RWPE2 (cell line): ENCODE measurements at regions not wholly inside any gene's neighbourhood (a gene's known extent, or its start where the extent isn't known, plus 50 kb on each side); places are given as distances from the start of the nearest gene placed in this dataset.
"Not testable (repeated sequence)": the region's sequence is repeated elsewhere in the genome, so short reads cannot be mapped to it uniquely, and the experiment has no call there.

Experiments
- ATAC-seq: fragments of 200-7000 bp; cut with Tn5 transposase; 3 replicates; pipeline ENCODE4 v1.9.1; 2021; ENCODE audit warnings: low read depth
- DNase-seq: peaks from one replicate; pipeline ENCODE4 v3.0.0-alpha.2; 2020; ENCODE audit warnings: low spot score
- H3K27ac ChIP-seq: fragments of 450-650 bp; 2 replicates; pipeline ENCODE4 v1.5.1; 2017; ENCODE audit warnings: mild to moderate bottlenecking; ENCODE audit not compliant: poor library complexity, severe bottlenecking
- H3K27me3 ChIP-seq: fragments of 250-450 bp; sonication (Bioruptor Pico); 2 replicates; pipeline ENCODE4 v1.5.1; 2021; ENCODE audit warnings: mild to moderate bottlenecking, moderate library complexity; ENCODE audit not compliant: insufficient read depth, poor library complexity, severe bottlenecking
- H3K36me3 ChIP-seq: fragments of 250-450 bp; sonication (Bioruptor Pico); 2 replicates; pipeline ENCODE4 v1.5.1; 2020; ENCODE audit warnings: low read depth, mild to moderate bottlenecking, moderate library complexity
- H3K4me1 ChIP-seq: fragments of 250-450 bp; sonication (Bioruptor Pico); 2 replicates; pipeline ENCODE4 v1.5.1; 2021; ENCODE audit warnings: mild to moderate bottlenecking, moderate library complexity; ENCODE audit not compliant: insufficient read depth, poor library complexity, severe bottlenecking
- H3K4me3 ChIP-seq: fragments of 250-450 bp; sonication (Bioruptor Pico); 2 replicates; pipeline ENCODE4 v1.5.1; 2021; ENCODE audit warnings: mild to moderate bottlenecking, moderate library complexity; ENCODE audit not compliant: severe bottlenecking
- H3K9me3 ChIP-seq: fragments of 250-450 bp; sonication (Bioruptor Pico); 2 replicates; pipeline ENCODE4 v1.5.1; 2021; ENCODE audit warnings: mild to moderate bottlenecking, moderate library complexity; ENCODE audit not compliant: severe bottlenecking
- TF ChIP-seq, protein P1 (sequence below): fragments of 450-650 bp; IDR thresholded peaks from one replicate; pipeline ENCODE4 v1.5.1; 2017; ENCODE audit warnings: mild to moderate bottlenecking, moderate library complexity; ENCODE audit not compliant: poor library complexity, severe bottlenecking

DNA sequence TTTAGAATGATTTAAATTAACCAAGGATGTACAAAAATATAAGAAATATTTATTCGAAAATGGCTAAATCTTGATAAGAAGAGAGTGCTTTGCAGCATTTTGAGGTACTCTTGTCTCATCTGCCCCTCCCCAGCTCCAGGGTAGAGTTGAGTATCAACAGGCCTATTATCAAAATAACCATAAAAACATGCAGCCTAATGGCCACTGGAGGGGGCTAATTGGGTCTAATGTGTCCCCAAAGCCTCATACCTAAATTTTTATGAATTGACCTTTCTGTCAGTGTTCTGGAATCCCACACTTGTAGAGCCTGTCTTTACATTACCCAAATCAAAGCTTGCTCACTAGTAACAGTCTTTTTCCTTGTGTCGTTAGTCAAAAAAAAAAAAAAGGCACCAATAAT, 544.9 kb upstream of the CPXCR1 start:
- DNase-seq, result no peak
- Histone ChIP-seq H3K4me3 (no peak overlapping the region), H3K27me3 (no peaks in the 10 kb centered on the region), H3K4me1 (no peaks in the 10 kb centered on the region), H3K27ac (no peak overlapping the region), H3K9me3 (no peaks in the 10 kb centered on the region), H3K36me3 (no peaks in the 10 kb centered on the region)
- ATAC-seq, result no peak
- TF ChIP-seq, protein P1, sequence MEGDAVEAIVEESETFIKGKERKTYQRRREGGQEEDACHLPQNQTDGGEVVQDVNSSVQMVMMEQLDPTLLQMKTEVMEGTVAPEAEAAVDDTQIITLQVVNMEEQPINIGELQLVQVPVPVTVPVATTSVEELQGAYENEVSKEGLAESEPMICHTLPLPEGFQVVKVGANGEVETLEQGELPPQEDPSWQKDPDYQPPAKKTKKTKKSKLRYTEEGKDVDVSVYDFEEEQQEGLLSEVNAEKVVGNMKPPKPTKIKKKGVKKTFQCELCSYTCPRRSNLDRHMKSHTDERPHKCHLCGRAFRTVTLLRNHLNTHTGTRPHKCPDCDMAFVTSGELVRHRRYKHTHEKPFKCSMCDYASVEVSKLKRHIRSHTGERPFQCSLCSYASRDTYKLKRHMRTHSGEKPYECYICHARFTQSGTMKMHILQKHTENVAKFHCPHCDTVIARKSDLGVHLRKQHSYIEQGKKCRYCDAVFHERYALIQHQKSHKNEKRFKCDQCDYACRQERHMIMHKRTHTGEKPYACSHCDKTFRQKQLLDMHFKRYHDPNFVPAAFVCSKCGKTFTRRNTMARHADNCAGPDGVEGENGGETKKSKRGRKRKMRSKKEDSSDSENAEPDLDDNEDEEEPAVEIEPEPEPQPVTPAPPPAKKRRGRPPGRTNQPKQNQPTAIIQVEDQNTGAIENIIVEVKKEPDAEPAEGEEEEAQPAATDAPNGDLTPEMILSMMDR, result no peak

DNA sequence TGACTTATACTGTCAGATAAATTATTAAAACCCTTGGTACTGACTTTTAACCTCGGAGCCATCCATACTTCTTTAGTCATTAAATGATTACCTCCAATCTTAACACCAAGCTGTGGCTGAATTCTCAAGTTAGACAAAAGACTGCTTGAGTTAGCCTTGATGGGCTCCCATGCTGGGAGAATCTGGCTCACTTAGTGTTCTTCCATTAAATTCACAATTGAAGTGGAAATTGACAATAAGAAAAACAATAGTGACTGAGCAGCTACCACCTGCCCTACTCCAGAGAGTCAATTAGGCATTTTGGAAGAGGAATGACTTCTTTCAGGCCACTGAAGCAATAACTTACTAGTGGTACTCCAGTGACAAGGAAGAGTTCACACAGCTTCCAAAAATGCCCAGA, 503.0 kb upstream of the CPXCR1 start:
- TF ChIP-seq, protein P1, result no peak
- ATAC-seq (no peak), DNase-seq (no peak)
- Histone ChIP-seq H3K9me3 (no peaks in the 10 kb centered on the region), H3K36me3 (no peaks in the 10 kb centered on the region), H3K27me3 (no peaks in the 10 kb centered on the region), H3K4me3 (no peak overlapping the region), H3K27ac (no peak overlapping the region), H3K4me1 (no peaks in the 10 kb centered on the region)

DNA sequence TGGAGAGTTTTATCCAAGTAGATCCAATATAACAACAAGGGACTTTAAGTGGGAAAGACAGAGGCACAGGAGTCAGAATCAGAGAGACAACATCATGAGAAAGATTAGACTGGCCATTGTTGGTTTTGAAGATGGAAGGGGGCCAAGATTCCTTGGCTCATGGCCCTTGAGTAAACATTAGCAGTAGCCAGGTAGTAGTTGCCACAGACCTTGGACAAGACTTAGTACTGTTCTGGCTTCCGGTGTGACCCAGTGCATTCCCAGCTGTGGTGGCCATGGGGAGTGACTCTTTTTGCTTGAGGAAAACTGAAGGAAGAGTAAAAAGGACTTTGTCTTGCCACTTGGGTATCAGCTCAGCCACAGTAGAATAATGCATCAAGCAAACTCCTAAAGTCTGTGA, 462.2 kb upstream of the CPXCR1 start:
- Histone ChIP-seq H3K4me1 (no peaks in the 10 kb centered on the region), H3K4me3 (no peak overlapping the region), H3K27me3 (no peaks in the 10 kb centered on the region), H3K9me3 (no peaks in the 10 kb centered on the region), H3K27ac (no peak overlapping the region), H3K36me3 (no peaks in the 10 kb centered on the region)
- ATAC-seq, result no peak
- TF ChIP-seq, protein P1, result no peak
- DNase-seq, result no peak

DNA sequence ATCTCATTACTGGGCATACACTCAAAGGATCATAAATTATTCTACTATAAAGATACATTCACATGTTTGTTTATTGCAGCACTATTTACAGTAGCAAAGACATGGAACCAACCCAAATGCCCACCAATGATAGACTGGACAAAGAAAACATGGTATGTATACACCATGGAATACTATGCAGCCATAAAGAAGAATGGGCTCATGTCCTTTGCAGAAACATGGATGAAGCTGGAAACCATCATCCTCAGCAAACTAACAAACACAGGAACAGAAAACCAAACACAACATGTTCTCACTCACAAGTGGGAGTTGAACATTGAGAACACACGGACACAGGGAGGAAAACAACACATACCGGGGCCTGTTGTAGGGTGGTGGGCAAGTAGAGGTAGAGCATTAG, 433.1 kb upstream of the CPXCR1 start:
- not testable (repeated sequence) for DNase-seq

DNA sequence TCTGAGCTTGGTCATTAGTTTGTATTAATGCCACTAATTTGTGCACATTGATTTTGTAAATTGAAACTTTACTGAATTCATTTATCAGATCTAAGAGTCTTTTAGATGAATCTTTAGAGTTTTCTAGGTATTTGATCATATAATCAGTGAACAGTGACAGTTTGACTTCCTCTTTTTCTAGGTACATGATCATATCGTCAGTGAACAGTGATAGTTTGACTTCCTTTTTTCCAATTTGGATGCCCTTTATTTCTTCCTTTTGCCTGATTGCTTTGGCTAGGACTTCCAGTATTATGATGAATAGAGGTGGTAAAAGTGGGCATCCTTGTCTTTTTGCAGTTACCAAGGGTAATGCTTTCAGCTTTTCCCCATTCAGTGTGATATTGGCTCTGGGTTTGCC, 421.4 kb upstream of the CPXCR1 start:
- TF ChIP-seq, protein P1, result no peak
- DNase-seq, result no peak

More for the DNA sequence above, 433.1 kb upstream of the CPXCR1 start:
- H3K36me3 ChIP-seq, H3K4me1 ChIP-seq, H3K27me3 ChIP-seq, H3K27ac ChIP-seq, ATAC-seq, H3K4me3 ChIP-seq, H3K9me3 ChIP-seq: not testable (repeated sequence)

DNA sequence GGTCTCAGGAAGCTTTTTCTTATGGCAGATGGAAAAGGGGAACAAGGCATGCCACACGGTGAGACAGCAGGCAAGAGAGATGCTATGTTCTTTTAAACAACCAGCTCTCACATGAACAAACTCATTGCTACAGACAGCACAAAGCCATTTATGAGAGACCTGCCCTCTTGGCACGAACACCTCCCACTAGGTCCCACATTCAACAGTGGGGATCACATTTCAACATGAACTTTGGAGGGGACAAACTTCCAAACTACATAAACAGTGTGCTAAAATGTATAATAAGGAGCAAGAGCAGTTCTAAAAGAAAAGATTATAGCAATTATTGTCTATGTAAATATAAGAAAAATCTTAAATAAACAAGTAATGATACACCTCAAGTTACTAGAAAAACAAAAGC, 391.8 kb upstream of the CPXCR1 start:
- Histone ChIP-seq H3K27me3 (no peaks in the 10 kb centered on the region), H3K4me3 (no peak overlapping the region), H3K9me3 (no peaks in the 10 kb centered on the region), H3K27ac (no peak overlapping the region), H3K36me3 (no peaks in the 10 kb centered on the region), H3K4me1 (no peaks in the 10 kb centered on the region)
- no peak for ATAC-seq
- TF ChIP-seq, protein P1, result no peak
- DNase-seq, result no peak

More for the DNA sequence above, 421.4 kb upstream of the CPXCR1 start:
- H3K27me3 ChIP-seq, result no peaks in the 10 kb centered on the region
- H3K9me3 ChIP-seq, result no peaks in the 10 kb centered on the region
- H3K36me3 ChIP-seq, result no peaks in the 10 kb centered on the region
- ATAC-seq, result no peak
- H3K27ac ChIP-seq, result no peak overlapping the region
- no peaks in the 10 kb centered on the region for H3K4me1 ChIP-seq
- H3K4me3 ChIP-seq, result no peak overlapping the region
